Testis (tissue), 2 donors: ENCODE measurements at regions not wholly inside any gene's neighbourhood (a gene's known extent, or its start where the extent isn't known, plus 50 kb on each side); places are given as distances from the start of the nearest gene placed in this dataset.

Experiments
- CTCF ChIP-seq, 3 experiments: fragments of 450-650 bp in 2 of 3; fragments of 200-600 bp in 1 of 3; sonication (generic) in 1 of 3; IDR thresholded peaks; one replicate each; pipeline ENCODE4 v1.5.1; 2016 to 2019; ENCODE audit warnings: antibody characterized with exemption in 3 of 3, mild to moderate bottlenecking in 2 of 3, moderate library complexity in 1 of 3
- POLR2A ChIP-seq: fragments of 450-650 bp; IDR thresholded peaks from one replicate; pipeline ENCODE4 v1.6.1; 2017; ENCODE audit warnings: antibody characterized with exemption, mild to moderate bottlenecking, moderate library complexity

- no peak for TF ChIP-seq POLR2A
- no peak for TF ChIP-seq CTCF (IDR thresholded peaks at IDR 0.05)
Measured at GRCh38 chr13:99897076-99897440, 74.5 kb downstream of the ZIC5 start.
